Transverse colon (tissue), 4 donors: ENCODE measurements at regions not wholly inside any gene's neighbourhood (a gene's known extent, or its start where the extent isn't known, plus 50 kb on each side); places are given as distances from the start of the nearest gene placed in this dataset.

Experiments
- DNase-seq: peaks from one replicate; pipeline ENCODE4 v3.0.0-alpha.2; 2019
- H3K27ac ChIP-seq, 4 donors: fragments of 200-600 bp; sonication (generic); 2 replicates each; pipeline ENCODE4 v1.5.1; 2016 to 2018; ENCODE audit warnings: inconsistent platforms in 4 of 4
- H3K27me3 ChIP-seq: fragments of 200-600 bp; sonication (generic); 2 replicates; pipeline ENCODE4 v1.5.1; 2017; ENCODE audit warnings: inconsistent platforms
- H3K36me3 ChIP-seq, 4 donors: fragments of 200-600 bp; sonication (generic); 2 replicates each; pipeline ENCODE4 v1.5.1; 2017 to 2019; ENCODE audit warnings: inconsistent platforms in 4 of 4
- H3K4me1 ChIP-seq, 4 donors: fragments of 200-600 bp; sonication (generic); 2 replicates each; pipeline ENCODE4 v1.5.1; 2017 to 2020; ENCODE audit warnings: inconsistent platforms in 4 of 4
- H3K4me3 ChIP-seq, 4 donors: fragments of 200-600 bp; sonication (generic); 1 replicate in 1 of 4; 2 replicates in 3 of 4; pipeline versions ENCODE4 v1.5.1 to v1.6.1; 2017 to 2019; ENCODE audit warnings: inconsistent platforms in 4 of 4
- H3K9me3 ChIP-seq, 2 donors: fragments of 200-600 bp; sonication (generic); 2 replicates each; pipeline ENCODE4 v1.5.1; 2017 to 2019; ENCODE audit warnings: inconsistent platforms in 2 of 2
- CTCF ChIP-seq, 5 experiments: fragments of 200-600 bp in 3 of 5; fragments of 450-650 bp in 2 of 5; sonication (generic) in 3 of 5; IDR thresholded peaks; 1 replicate in 2 of 5; 2 replicates in 3 of 5; pipeline ENCODE4 v1.5.1; 2016 to 2017; ENCODE audit warnings: antibody characterized with exemption in 5 of 5, inconsistent platforms in 3 of 5, mild to moderate bottlenecking in 2 of 5, moderate library complexity in 1 of 5
- EP300 ChIP-seq: sonication (generic); formaldehyde crosslinking; IDR thresholded peaks from one replicate; pipeline ENCODE4 v1.6.1; 2017; ENCODE audit warnings: antibody characterized with exemption, low read depth
- POLR2A ChIP-seq: fragments of 450-650 bp; IDR thresholded peaks from one replicate; pipeline ENCODE4 v1.6.1; 2016; ENCODE audit warnings: antibody characterized with exemption, mild to moderate bottlenecking, moderate library complexity
- POLR2AphosphoS5 ChIP-seq, 3 donors: sonication (generic); formaldehyde crosslinking; IDR thresholded peaks; one replicate each; pipeline ENCODE4 v1.6.1; 2016; ENCODE audit warnings: antibody characterized with exemption in 3 of 3
- WGBS, 2 donors: methylation state at CpG; one replicate each; pipeline ENCODE4 v1.1.5; 2018; ENCODE audit warnings: low coverage in 1 of 2; 5-methylcytosine and 5-hydroxymethylcytosine counted together
- in situ Hi-C, 4 donors: fragments of 200-750 bp; cut with MboI; loops; one replicate each; pipeline versions ENCODE4 v1.15.0 to v1.15.1; 2017; ENCODE audit warnings: low sequenced_read_pairs in 3 of 4, low pct_ligation_motif_present in 1 of 4, low pct_unique_long_range_greater_than_20kb in 1 of 4
- intact Hi-C: fragments of 100-400 bp; cut with DNase I; formaldehyde crosslinking; loops from one replicate; pipeline ENCODE4 v1.15.1; 2023; ENCODE audit warnings: low total_unique reads

GRCh38 chr14:100967930-100968329, 64.4 kb upstream of the RTL1 start:
- no peaks in the 10 kb centered on the region for H3K9me3 ChIP-seq
- H3K27ac ChIP-seq: no peak overlapping the region
- no peak for TF ChIP-seq POLR2A
- H3K36me3 ChIP-seq: no peaks in the 10 kb centered on the region
- H3K4me1 ChIP-seq: no peaks in the 10 kb centered on the region
- H3K4me3 ChIP-seq: no peak overlapping the region
- in situ Hi-C loops: no loop called here
- H3K27me3 ChIP-seq: no peaks in the 10 kb centered on the region
- 55 to 64% methylated on average over 2 of the region's 2 CpGs for WGBS, 2 donors
- intact Hi-C loops: no loop called here
- no peak for DNase-seq

- intact Hi-C loops (no loop called here), in situ Hi-C loops (no loop called here)
- Histone ChIP-seq H3K27me3 (no peaks in the 10 kb centered on the region), H3K36me3 (no peaks in the 10 kb centered on the region), H3K9me3 (no peaks in the 10 kb centered on the region), H3K4me3 (no peak overlapping the region), H3K4me1 (no peaks in the 10 kb centered on the region), H3K27ac (no peak overlapping the region)
- 80 to 84% methylated on average over 8 of the region's 8 CpGs for WGBS, 2 donors
- DNase-seq: no peak
- TF ChIP-seq EP300 (no peak), POLR2AphosphoS5 (IDR thresholded peaks at IDR 0.05) (no peak), POLR2A (no peak), CTCF (IDR thresholded peaks at IDR 0.05) (no peak)
Observed at GRCh38 chr14:100972118-100972897, 68.8 kb upstream of the RTL1 start.

GRCh38 chr14:100975671-100976070, 72.1 kb upstream of the RTL1 start:
- DNase-seq: no peak
- TF ChIP-seq POLR2AphosphoS5 (IDR thresholded peaks at IDR 0.05): no peak
- no peak for TF ChIP-seq CTCF (IDR thresholded peaks at IDR 0.05)
- TF ChIP-seq EP300: no peak
- TF ChIP-seq POLR2A: no peak
- in situ Hi-C loops: no loop called here
- H3K9me3 ChIP-seq: no peaks in the 10 kb centered on the region
- no peaks in the 10 kb centered on the region for H3K4me1 ChIP-seq
- no peaks in the 10 kb centered on the region for H3K36me3 ChIP-seq
- intact Hi-C loops: no loop called here
- H3K27me3 ChIP-seq: no peaks in the 10 kb centered on the region
- no peak overlapping the region for H3K4me3 ChIP-seq
- 84 to 88% methylated on average over 2 of the region's 2 CpGs for WGBS, 2 donors
- no peak overlapping the region for H3K27ac ChIP-seq

GRCh38 chr14:100979079-100979478, 75.6 kb upstream of the RTL1 start:
- DNase-seq: no peak
- TF ChIP-seq POLR2A (no peak), CTCF (IDR thresholded peaks at IDR 0.05) (no peak), POLR2AphosphoS5 (IDR thresholded peaks at IDR 0.05) (no peak), EP300 (no peak)
- 41 to 59% methylated on average over 3 of the region's 3 CpGs for WGBS, 2 donors
- Histone ChIP-seq H3K36me3 (no peaks in the 10 kb centered on the region), H3K9me3 (no peaks in the 10 kb centered on the region), H3K27ac (no peak overlapping the region), H3K27me3 (no peaks in the 10 kb centered on the region), H3K4me3 (no peak overlapping the region), H3K4me1 (no peaks in the 10 kb centered on the region)
- intact Hi-C loops: no loop called here
- in situ Hi-C loops: no loop called here

- in situ Hi-C loops (no loop called here), intact Hi-C loops (no loop called here)
- Histone ChIP-seq H3K4me3 (no peak overlapping the region), H3K27me3 (no peaks in the 10 kb centered on the region), H3K4me1 (no peaks in the 10 kb centered on the region), H3K27ac (no peak overlapping the region), H3K36me3 (no peaks in the 10 kb centered on the region), H3K9me3 (no peaks in the 10 kb centered on the region)
- 67 to 77% methylated on average over 3 of the region's 3 CpGs for WGBS, 2 donors
- DNase-seq: no peak
- no peak for TF ChIP-seq POLR2A
- TF ChIP-seq CTCF (IDR thresholded peaks at IDR 0.05): no peak
- no peak for TF ChIP-seq POLR2AphosphoS5 (IDR thresholded peaks at IDR 0.05)
- TF ChIP-seq EP300: no peak
Observed at GRCh38 chr14:100979780-100980179, 76.3 kb upstream of the RTL1 start.
